GM21390 (cell line): ENCODE measurements at regions not wholly inside any gene's neighbourhood (a gene's known extent, or its start where the extent isn't known, plus 50 kb on each side); places are given as distances from the start of the nearest gene placed in this dataset.
"Not testable (repeated sequence)": the region's sequence is repeated elsewhere in the genome, so short reads cannot be mapped to it uniquely, and the experiment has no call there.

Source experiments
- ATAC-seq: cut with Tn5 transposase; IDR thresholded peaks from one replicate; pipeline ENCODE4 v1.9.1; 2021; ENCODE audit not compliant: unreplicated experiment

DNA sequence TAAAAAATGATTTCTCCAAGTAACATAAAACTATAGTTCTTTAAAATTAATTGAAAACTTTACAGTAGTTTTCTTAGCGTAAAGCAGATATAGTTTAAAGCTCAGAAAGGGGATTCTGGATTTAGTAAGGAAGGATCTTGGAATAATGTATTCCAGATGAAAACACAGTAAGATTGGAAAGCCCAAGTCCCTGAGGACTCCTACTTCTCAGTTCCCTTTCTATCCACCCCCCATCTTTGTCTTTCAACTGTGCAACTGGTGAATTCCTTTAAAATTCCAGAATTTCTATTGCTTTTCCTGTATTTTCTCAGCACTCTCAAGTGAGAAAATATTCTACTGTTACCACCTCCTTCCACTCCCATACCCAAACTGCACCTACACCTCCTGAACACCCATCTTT lies 184.5 kb upstream of the FBN2 start:
- ATAC-seq: no peak

GRCh38 chr5:128730021-128730420 lies 192.0 kb upstream of the FBN2 start:
- ATAC-seq: not testable (repeated sequence)

DNA sequence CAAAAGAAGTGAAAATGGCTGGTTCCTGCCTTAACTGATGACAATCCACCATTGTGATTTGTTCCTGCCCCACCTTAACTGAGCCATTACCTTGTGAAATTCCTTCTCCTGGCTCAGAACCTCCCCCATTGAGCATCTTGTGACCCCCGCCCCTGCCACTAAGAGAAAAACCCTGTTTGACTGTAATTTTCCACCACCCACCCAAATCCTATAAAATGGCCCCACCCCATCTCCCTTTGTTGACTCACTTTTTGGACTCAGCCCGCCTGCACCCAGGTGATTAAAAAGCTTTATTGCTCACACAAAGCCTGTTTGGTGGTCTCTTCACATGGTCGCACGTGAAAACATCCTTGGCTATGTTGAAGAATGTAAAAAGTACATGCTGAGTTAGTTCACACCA lies 197.6 kb upstream of the FBN2 start:
- ATAC-seq: not testable (repeated sequence)

DNA sequence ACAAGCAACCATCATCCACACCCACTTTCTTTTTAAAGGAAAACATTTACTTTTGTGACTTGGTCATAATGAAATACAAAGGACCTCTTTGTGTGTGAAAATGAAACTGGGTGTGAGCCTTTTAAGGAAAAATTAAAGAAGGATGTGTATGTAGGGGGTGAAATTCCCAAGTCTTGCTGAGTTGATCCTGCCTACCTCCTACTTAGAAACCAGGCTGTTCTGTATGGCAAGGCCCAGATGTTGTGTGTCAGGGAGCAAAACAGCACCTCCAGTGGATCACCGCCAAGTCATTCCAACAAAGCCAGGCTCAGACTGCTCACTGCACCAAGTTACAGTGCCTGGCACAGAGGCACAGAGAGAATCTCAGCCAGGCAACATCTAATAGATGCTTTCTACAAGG lies 198.5 kb upstream of the FBN2 start:
- ATAC-seq: no peak

GRCh38 chr5:128749136-128749898 lies 211.3 kb upstream of the FBN2 start:
- ATAC-seq: no peak

GRCh38 chr5:128750155-128750554 lies 212.1 kb upstream of the FBN2 start:
- no peak for ATAC-seq

- ATAC-seq: no peak
Measured at GRCh38 chr5:128757196-128757959, 207.9 kb upstream of the SLC27A6 start.

DNA sequence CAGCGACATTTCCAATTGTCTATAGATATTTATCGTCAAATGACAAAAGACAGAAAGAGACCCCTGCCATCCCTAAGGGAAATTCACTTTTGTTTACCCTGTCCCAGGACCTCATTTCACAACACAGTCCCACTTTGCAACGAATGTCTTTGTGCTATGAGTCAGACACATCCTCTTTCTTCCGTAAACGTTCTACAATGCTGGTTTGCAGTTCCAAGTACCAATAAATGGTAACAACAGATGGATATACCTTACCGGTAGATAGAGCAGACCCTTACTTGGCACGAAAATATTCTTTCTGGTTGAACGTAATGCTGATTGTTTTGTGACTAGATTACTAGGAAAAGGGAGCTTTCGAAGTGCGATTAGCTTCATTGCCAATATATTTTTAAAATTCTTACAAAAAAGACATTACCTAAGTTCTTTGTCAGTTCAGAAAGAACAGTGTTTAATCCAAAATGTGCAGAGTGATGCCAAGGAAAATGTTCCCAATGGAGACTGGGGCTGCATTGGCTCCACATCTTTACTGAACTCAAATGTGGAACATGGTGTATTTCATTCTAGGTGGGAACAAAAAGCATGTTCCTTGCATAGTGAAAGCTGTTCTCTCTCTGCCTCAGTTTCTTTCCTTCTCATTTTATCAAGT lies 202.5 kb upstream of the SLC27A6 start:
- ATAC-seq: no peak

DNA sequence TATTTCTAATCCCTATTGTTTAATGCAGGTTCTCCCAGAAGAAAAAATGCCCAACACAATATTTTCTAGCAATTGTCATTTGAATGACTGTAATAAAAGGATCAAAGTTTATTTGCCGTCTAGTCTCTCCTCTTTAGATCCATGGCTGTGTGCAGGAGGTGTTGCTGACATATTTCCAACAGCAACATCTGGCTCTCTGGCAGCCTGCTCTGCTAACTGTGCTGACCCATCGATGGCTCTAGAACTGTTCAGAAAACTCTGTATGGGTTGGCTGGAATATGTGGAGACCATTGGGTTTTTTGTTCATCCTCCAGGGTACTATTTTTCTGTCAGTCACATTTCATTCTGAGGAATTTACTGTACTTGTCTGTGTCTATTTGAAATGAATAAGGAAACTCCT lies 202.0 kb upstream of the SLC27A6 start:
- ATAC-seq: no peak

- no peak for ATAC-seq
Measured at GRCh38 chr5:128764601-128765310, 200.5 kb upstream of the SLC27A6 start.

GRCh38 chr5:128765448-128766061 lies 199.7 kb upstream of the SLC27A6 start:
- no peak for ATAC-seq

DNA sequence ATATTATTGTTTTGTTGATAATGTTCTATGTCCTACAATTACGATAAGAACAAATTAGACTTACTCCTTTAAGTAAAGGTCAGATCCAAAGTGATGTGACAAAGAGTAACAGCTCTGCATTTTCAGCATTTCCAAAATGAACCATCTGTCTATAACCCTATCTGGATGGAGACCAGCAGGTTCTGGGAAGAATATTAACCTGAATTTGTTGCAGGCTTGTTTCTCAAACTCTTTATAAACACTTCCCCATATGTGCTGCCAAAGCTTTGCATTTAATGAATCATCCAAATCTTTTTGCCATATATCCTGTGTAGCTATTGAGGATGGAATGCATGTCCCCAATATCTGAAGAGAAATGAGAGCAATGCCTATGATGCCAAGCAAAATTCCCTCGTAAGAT lies 198.9 kb upstream of the SLC27A6 start:
- ATAC-seq: no peak

- ATAC-seq: no peak
Measured at GRCh38 chr5:128770907-128771306, 194.4 kb upstream of the SLC27A6 start.

- no peak for ATAC-seq
Measured at GRCh38 chr5:128772356-128772755, 192.9 kb upstream of the SLC27A6 start.

- ATAC-seq: no peak
Measured at GRCh38 chr5:128773378-128773777, 191.9 kb upstream of the SLC27A6 start.

- ATAC-seq: no peak
Measured at GRCh38 chr5:128774605-128775004, 190.7 kb upstream of the SLC27A6 start.

GRCh38 chr5:128775558-128775957 lies 189.7 kb upstream of the SLC27A6 start:
- no peak for ATAC-seq

DNA sequence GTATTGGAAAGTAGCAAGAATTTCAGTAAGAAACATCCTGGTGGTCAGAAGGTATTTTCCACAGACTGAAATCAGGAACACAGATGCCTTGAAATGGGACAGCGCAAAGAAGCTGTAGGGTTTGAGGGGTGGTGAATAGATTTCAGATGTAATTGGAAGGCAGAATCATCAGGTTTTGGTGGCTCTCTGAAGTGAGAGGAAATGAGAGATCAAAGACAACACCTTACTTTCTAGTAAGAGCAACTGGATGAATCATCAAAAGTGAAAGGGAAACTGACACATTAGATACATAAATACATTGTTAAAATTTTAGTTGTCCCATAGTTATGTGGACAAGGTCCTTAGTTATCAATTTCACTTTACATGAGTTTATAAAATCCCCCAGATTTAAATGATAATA lies 188.2 kb upstream of the SLC27A6 start:
- peak; percentile 94 for ATAC-seq

DNA sequence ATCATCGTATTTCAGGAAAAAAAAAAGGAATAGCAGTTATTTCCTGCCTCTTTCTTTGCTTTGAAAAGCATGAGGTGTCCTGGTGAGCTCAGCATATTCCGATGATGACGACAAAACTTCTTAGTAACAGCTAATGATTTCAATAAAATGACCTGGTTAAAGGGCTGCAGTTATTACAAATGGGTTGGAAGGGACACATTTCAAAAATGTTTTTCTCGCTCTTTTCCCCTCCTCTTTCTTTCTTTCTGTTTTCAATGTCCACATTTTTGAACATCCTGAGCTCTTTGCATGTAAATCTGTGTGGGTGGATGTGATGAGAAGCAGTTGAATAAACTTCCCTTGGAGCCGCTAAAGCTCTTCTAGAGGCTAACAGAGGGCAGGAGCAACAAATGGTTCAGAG lies 186.8 kb upstream of the SLC27A6 start:
- no peak for ATAC-seq

GRCh38 chr5:128782446-128782845 lies 182.8 kb upstream of the SLC27A6 start:
- no peak for ATAC-seq

DNA sequence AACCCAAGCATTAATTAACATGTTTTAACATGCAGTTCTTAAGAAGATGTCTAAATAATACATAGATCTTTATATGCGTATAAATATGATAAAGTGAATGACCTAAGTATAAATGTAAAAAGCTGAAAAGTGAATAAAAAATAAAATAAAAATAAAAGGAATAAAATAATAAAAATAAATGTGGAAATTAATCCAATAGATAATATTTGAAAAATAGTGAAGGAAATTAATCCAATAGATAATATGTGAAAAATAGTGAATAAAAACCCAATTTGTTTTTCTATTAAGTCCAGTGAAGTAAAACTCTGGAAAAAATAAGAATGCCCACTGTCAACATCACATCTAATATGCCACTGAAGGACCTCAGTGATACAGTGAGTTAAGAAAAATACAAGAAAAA lies 180.6 kb upstream of the SLC27A6 start:
- ATAC-seq: no peak
